ENCODE measurements at regions not wholly inside any gene's neighbourhood (a gene's known extent, or its start where the extent isn't known, plus 50 kb on each side); places are given as distances from the start of the nearest gene placed in this dataset.

- TF ChIP-seq EZH2 (IDR thresholded peaks at IDR 0.05; ENCODE audit: low read length, unreplicated experiment) = no peak
- TF ChIP-seq EZH2phosphoT487 (IDR thresholded peaks at IDR 0.05; ENCODE audit: borderline replicate concordance, low read length) = no peak
- TF ChIP-seq CTCF (conservative IDR thresholded peaks at IDR 0.05; ENCODE audit: low read depth, low read length) = no peak
Observed at GRCh38 chr22:49100773-49101172, 726.9 kb downstream of the BRD1 start.

Data from PC-3 (cell line).